Ovary (tissue), 7 donors: ENCODE measurements at regions not wholly inside any gene's neighbourhood (a gene's known extent, or its start where the extent isn't known, plus 50 kb on each side); places are given as distances from the start of the nearest gene placed in this dataset.
A peak's percentile ranks its signal among the peaks of the same experiment; 100 is the strongest.

Experiments
- DNase-seq, 5 donors: peaks; one replicate each; pipeline ENCODE4 v3.0.0-alpha.2; 2019 to 2020
- H3K27ac ChIP-seq, 2 donors: fragments of 200-600 bp; one replicate each; pipeline versions ENCODE4 v1.5.1 to v1.8.0; 2019 to 2022
- H3K27me3 ChIP-seq: fragments of 200-600 bp; one replicate; pipeline ENCODE4 v1.8.0; 2022
- H3K36me3 ChIP-seq: fragments of 200-600 bp; sonication (generic); one replicate; pipeline ENCODE4 v1.5.1; 2019
- H3K4me1 ChIP-seq: one replicate; pipeline ENCODE4 v1.8.1; 2013; ENCODE audit warnings: mild to moderate bottlenecking, moderate library complexity; ENCODE audit not compliant: insufficient read depth
- H3K4me3 ChIP-seq: fragments of 200-600 bp; sonication (generic); one replicate; pipeline ENCODE4 v1.5.1; 2017
- H3K9me3 ChIP-seq, 2 donors: fragments of 200-600 bp in 1 of 2; sonication (generic) in 1 of 2; one replicate each; pipeline versions ENCODE4 v1.5.1 to v1.8.1; 2013 to 2019; ENCODE audit warnings: mild to moderate bottlenecking in 1 of 2, moderate library complexity in 1 of 2
- EP300 ChIP-seq: sonication (generic); formaldehyde crosslinking; IDR thresholded peaks from one replicate; pipeline ENCODE4 v1.6.1; 2017; ENCODE audit warnings: antibody characterized with exemption
- POLR2A ChIP-seq: fragments of 450-650 bp; IDR thresholded peaks from one replicate; pipeline ENCODE4 v1.6.1; 2017; ENCODE audit warnings: antibody characterized with exemption, mild to moderate bottlenecking, moderate library complexity
- WGBS, 3 donors: extraction: QIAGEN DNeasy Blood & Tissue Kit in 1 of 3; methylation state at CpG; one replicate each; pipeline versions ENCODE4 v1.1.5 to v1.1.7; 2013 to 2017; 5-methylcytosine and 5-hydroxymethylcytosine counted together
- intact Hi-C, 4 donors: fragments of 100-400 bp; cut with DNase I; formaldehyde crosslinking; loops; one replicate each; pipeline versions ENCODE4 v1.11.0 to v1.15.1; 2022 to 2023
- TF ChIP-seq, protein P1 (sequence below), 3 donors: fragments of 450-650 bp in 2 of 3; fragments of 200-600 bp in 1 of 3; IDR thresholded peaks; one replicate each; pipeline versions ENCODE4 v1.5.1 to v1.8.0; 2016 to 2022; ENCODE audit warnings: antibody characterized with exemption in 3 of 3, mild to moderate bottlenecking in 1 of 3
- donor health status: DM: no; HTN: no; CAD: no; lungs with moderate emphysema.
- donor health status: DM: no; HTN: no; CAD: no.
- donor health status: Bipolar disorder and iron deficiency.
- donor health status: DM: no; HTN: no; CAD: no.
- donor health status: DM: yes; HTN: yes; CAD: no.

DNA sequence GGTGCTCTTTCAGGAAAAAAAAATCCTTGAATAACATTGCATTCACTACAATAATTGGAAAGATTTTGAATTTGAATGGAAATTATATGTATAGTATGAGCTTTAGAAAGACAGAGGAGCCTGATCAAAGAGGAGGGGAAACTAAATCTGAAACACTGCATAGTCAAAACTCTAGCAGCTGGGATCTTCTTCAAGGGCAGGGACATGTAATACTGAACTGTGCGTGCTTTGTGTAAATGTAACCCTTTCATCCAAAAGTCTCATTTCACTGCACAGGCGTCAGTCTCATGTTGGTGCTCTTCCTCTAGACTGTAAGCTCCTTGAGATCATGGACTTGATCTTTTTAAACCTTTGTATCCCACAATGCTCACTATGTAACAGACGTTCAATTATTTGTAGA is 212.0 kb upstream of the JADE1 start:
- no peaks in the 10 kb centered on the region for H3K36me3 ChIP-seq
- peaks cover 25% of the 10 kb centered on the region for H3K4me1 ChIP-seq
- 69 to 84% (median 79%) methylated on average over 3 of the region's 3 CpGs for WGBS, 3 donors
- no peak overlapping the region for H3K27ac ChIP-seq
- H3K9me3 ChIP-seq = no peaks in the 10 kb centered on the region
- intact Hi-C loops = no loop called here
- no peaks in the 10 kb centered on the region for H3K27me3 ChIP-seq
- TF ChIP-seq EP300 = no peak
- TF ChIP-seq, protein P1, sequence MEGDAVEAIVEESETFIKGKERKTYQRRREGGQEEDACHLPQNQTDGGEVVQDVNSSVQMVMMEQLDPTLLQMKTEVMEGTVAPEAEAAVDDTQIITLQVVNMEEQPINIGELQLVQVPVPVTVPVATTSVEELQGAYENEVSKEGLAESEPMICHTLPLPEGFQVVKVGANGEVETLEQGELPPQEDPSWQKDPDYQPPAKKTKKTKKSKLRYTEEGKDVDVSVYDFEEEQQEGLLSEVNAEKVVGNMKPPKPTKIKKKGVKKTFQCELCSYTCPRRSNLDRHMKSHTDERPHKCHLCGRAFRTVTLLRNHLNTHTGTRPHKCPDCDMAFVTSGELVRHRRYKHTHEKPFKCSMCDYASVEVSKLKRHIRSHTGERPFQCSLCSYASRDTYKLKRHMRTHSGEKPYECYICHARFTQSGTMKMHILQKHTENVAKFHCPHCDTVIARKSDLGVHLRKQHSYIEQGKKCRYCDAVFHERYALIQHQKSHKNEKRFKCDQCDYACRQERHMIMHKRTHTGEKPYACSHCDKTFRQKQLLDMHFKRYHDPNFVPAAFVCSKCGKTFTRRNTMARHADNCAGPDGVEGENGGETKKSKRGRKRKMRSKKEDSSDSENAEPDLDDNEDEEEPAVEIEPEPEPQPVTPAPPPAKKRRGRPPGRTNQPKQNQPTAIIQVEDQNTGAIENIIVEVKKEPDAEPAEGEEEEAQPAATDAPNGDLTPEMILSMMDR (IDR thresholded peaks at IDR 0.05) = no peak
- no peak for TF ChIP-seq POLR2A
- DNase-seq = no peak
- no peak overlapping the region for H3K4me3 ChIP-seq

- TF ChIP-seq POLR2A = no peak
- TF ChIP-seq, protein P1 (IDR thresholded peaks at IDR 0.05) = no peak
- TF ChIP-seq EP300 = no peak
- Histone ChIP-seq H3K9me3 (no peaks in the 10 kb centered on the region), H3K27ac (no peak overlapping the region), H3K36me3 (no peaks in the 10 kb centered on the region), H3K4me1 (peaks cover 22% of the 10 kb centered on the region), H3K4me3 (no peak overlapping the region), H3K27me3 (no peaks in the 10 kb centered on the region)
- WGBS, 3 donors = 83 to 96% (median 95%) methylated on average over 2 of the region's 2 CpGs
- intact Hi-C loops = no loop called here
- DNase-seq = no peak
Measured at GRCh38 chr4:128596853-128597252, 212.6 kb upstream of the JADE1 start.

GRCh38 chr4:128596115-128596514 is 213.4 kb upstream of the JADE1 start:
- Histone ChIP-seq H3K4me1 (peaks cover 15% of the 10 kb centered on the region), H3K27ac (no peak overlapping the region), H3K36me3 (no peaks in the 10 kb centered on the region), H3K4me3 (no peak overlapping the region), H3K27me3 (no peaks in the 10 kb centered on the region), H3K9me3 (no peaks in the 10 kb centered on the region)
- 79 to 86% (median 83%) methylated on average over 5 of the region's 5 CpGs for WGBS, 3 donors
- no peak for DNase-seq
- TF ChIP-seq, protein P1 (IDR thresholded peaks at IDR 0.05) = no peak
- TF ChIP-seq POLR2A (no peak), EP300 (no peak)
- intact Hi-C loops = no loop called here

DNA sequence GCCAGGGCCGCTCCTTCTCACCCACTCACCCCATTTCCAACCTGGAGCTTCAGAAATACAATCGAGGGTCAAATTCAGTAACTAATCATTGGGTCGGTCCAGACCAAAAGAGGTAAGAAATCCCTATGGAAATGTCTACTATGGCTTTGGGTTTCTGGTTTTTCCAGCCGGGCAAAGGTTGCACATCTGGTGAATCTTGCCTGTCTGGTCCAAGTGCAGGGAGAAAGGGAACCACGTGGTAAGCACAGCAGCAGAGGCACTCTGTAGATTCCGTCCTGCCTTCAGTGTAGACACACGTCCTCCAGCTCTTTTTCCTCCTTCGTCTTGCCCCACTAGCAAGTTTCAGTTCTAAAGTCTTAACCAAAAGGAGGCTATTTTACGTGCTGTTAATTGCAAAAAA is 218.0 kb upstream of the JADE1 start:
- Histone ChIP-seq H3K27me3 (no peaks in the 10 kb centered on the region), H3K27ac (no peak overlapping the region), H3K9me3 (no peaks in the 10 kb centered on the region), H3K4me3 (no peak overlapping the region), H3K4me1 (no peaks in the 10 kb centered on the region), H3K36me3 (no peaks in the 10 kb centered on the region)
- intact Hi-C loops = no loop called here
- DNase-seq = no peak
- 80 to 87% (median 83%) methylated on average over 9 of the region's 9 CpGs for WGBS, 3 donors
- TF ChIP-seq, protein P1 (IDR thresholded peaks at IDR 0.05) = no peak
- TF ChIP-seq EP300 (no peak), POLR2A (no peak)

GRCh38 chr4:128590773-128591172 is 218.7 kb upstream of the JADE1 start:
- intact Hi-C loops = no loop called here
- no peaks in the 10 kb centered on the region for H3K27me3 ChIP-seq

More at GRCh38 chr4:128590773-128591172, 218.7 kb upstream of the JADE1 start:
- TF ChIP-seq EP300 = no peak
- no peak for TF ChIP-seq POLR2A
- TF ChIP-seq, protein P1 (IDR thresholded peaks at IDR 0.05) = no peak
- H3K4me1 ChIP-seq = no peaks in the 10 kb centered on the region
- DNase-seq = peak in 2 of 5 donors; percentile 15 to 34
- H3K36me3 ChIP-seq = no peaks in the 10 kb centered on the region
- no peak overlapping the region for H3K4me3 ChIP-seq
- no peak overlapping the region for H3K27ac ChIP-seq
- WGBS, 3 donors = 39 to 42% (median 40%) methylated on average over 3 of the region's 3 CpGs
- H3K9me3 ChIP-seq = no peaks in the 10 kb centered on the region
